Fibroblast of skin of abdomen (primary cell): ENCODE measurements at regions not wholly inside any gene's neighbourhood (a gene's known extent, or its start where the extent isn't known, plus 50 kb on each side); places are given as distances from the start of the nearest gene placed in this dataset.
"Not testable (repeated sequence)": the region's sequence is repeated elsewhere in the genome, so short reads cannot be mapped to it uniquely, and the experiment has no call there.

Source experiments
- DNase-seq: peaks from one replicate; pipeline ENCODE4 v3.0.0-alpha.2; 2013

GRCh38 chr5:174453690-174454089 is 270.7 kb upstream of the MSX2 start:
- DNase-seq, result no peak

DNA sequence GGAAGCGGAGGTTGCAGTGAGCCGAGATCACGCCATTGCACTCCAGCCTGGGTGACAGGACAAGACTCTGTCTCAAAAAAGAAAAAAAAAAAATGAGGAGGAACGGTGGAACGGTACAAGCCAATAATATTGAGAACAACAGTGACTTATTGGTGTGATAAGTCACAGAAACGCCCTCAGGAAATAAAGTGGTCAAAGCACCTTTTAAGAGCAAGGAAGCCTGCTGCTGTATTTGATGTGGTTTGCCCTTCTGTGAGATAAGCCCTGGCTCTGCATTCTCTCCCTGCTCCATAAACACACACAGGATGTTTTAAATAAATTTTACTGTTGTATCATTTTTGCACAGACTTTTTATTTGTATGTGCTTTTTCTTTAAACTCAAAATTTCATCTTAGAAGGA is 269.9 kb upstream of the MSX2 start:
- DNase-seq, result no peak

GRCh38 chr5:174454890-174455289 is 269.5 kb upstream of the MSX2 start:
- no peak for DNase-seq

GRCh38 chr5:174455301-174455700 is 269.1 kb upstream of the MSX2 start:
- DNase-seq, result no peak

DNA sequence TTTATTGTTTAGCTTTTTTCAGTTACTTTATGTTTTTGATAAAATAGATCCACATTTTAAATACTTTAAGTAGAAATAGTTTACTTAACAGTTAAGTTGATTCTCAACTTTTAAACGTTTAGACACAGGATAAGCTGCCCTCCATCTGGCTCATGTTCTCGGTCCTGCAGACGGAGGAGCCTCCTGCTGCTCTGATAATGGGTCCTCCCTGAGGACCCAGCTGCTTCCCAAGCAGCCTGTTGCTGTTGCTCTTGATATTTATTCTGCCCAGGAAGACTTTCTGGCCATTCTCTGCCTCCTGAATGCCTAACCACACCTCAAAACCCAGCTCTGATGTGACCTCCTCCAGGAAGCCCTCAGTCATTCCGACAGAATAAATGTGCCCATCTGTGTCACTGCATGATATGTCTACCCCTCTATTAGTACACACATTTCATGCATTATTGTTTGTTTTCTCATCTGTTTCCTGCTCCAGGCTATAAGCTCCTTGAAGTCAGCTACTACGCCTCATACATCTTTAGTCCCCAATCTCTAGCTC is 267.2 kb upstream of the MSX2 start:
- DNase-seq, result no peak

DNA sequence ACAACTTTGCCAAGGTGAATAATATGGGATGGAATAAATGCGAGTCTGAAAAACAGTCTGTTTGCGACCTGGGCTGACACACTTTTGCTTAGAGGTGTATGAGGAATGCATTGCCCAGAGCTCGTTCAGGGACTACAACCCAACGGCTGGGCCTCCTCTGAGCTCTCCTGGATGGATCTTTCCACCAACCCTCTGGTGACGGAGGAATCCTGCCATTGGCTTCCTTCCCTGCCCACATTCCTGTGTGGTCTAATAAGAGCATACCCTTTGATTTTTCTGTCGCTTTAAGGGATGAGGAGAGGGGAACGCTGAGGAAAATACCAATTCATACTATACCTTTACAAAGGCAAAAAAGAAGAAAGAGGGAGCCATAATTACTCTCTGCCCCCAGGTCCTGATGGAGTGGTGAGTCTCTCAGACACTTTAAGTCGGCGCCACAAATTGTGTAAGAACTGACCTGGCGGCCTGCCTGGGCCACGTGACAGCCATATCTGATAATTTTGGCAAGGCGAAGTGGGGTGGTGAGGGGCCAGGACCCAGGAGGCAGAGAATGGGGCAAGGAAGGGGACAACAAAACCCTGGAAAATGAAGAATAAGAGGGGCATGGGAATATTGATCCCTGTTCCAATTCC is 265.2 kb upstream of the MSX2 start:
- no peak for DNase-seq

DNA sequence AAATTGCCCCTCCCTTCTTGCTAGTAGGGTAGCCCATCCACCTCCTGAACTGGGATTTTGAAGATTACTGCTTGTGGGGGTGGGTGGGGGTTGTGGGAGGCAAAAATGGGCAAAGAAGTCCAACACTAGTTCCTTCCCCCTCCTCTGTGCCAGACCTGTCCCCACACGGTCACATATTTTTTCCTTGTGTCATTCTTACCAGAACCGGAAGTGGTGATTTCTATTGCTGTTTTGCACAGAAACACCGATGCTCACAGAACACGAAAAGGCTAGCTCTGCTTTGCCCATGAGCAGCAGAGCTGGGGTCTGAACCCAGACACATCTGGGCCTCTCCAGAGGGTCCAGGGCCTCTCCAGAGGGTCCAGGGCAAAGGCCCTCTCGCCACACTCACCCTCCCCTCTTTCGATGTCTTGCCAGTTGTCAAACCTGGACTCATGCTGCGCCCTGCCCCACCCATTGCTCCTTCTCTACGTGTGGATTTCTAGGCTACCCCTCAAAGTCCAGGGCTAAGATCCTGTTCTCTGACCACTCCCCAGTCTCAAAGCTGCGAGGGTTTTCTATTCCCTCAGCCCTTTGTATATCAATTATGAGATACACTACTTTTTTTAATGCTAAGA is 264.4 kb upstream of the MSX2 start:
- DNase-seq, result no peak

DNA sequence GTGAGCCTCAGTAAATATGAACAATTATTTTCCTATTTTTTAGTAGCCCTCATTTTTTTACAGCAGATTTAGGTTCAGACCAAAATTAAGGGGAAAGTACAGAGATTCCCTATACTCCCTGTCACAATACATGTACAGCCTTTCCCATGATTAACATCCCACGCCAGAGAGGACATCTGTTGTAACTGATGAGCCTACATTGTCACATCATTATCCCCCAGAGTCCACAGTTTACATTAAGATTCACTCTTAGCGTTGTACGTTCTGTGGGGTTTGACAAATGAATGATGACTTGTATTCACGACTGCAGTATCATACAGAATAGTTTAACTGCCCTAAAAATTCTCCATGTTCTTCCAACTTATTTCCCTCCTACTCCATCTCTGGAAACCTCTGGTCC is 262.3 kb upstream of the MSX2 start:
- DNase-seq, result no peak

GRCh38 chr5:174464504-174465165 is 259.7 kb upstream of the MSX2 start:
- no peak for DNase-seq

- DNase-seq, result not testable (repeated sequence)
These were observed 252.9 kb upstream of the MSX2 start for GRCh38 chr5:174471528-174471927.

GRCh38 chr5:174472956-174473355 is 251.4 kb upstream of the MSX2 start:
- DNase-seq, result no peak

DNA sequence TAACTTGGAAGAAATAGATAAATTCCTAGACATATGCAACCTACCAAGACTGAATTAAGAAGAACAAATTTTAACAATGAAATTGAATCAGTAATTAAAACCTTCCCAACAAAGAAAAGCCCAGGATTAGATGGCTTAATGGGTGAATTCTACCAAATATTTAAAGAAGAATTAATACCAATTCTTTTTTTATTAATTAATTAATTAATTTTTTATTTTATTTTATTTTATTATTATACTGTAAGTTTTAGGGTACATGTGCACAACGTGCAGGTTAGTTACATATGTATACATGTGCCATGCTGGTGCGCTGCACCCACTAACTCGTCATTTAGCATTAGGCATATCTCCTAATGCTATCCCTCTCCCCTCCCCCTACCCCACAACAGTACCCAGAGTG is 248.4 kb upstream of the MSX2 start:
- not testable (repeated sequence) for DNase-seq

DNA sequence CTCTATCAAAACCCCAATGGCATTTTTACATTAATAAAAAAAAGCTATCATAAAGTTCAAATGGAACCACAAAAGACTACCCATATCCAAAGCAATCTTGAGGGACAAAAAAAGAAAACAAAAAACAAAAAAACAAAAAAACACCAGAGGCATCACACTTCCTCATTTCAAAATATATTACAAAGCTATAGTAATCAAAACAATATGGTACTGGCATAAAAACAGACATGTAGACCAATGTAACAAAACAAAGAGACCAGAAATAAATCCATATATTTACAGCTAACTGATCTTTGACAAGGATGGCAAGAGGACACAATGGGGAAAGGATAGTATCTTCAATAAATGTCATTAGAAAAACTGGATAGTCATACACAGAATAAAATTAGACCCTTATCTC is 245.1 kb upstream of the MSX2 start:
- DNase-seq, result no peak

DNA sequence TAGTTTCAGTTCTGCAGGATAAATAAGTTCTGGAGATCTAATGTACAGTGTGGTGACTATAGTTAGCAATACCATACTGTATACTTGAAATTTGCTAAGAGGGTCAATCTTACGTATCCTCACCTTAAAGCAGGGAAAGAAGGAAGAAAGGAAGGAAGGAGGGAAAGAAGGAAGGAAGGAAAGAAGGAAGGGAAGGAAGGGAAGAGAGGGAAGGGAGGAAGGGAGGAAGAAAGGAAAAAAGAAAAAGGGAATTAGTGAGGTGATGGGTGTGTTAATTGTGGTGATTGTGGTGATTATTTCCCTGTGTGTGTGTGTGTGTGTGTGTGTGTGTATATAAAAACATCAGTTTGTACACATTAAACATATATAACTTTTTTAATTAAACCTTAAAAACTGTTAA is 242.6 kb upstream of the MSX2 start:
- DNase-seq, result no peak

DNA sequence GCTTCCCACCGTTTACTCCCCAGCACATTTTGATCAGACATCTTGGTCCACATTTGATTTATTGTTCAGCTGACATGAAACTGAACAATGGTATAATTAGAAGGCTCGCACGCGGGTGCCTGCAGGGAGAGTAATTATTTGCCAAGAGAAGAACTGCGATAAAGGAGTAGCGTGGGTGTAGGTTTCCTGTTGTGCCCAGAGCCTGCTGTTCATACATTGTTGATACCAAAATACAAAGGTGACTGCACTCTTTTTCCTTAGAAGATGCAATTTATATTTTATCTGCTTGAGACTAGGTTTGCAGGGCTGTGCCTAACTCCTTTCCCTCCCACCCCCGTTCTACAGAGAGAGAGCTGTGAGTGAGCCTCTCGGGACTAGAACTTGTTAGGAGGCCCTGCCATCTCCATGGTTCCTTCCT is 241.8 kb upstream of the MSX2 start:
- no peak for DNase-seq

GRCh38 chr5:174483411-174483810 is 241.0 kb upstream of the MSX2 start:
- no peak for DNase-seq

DNA sequence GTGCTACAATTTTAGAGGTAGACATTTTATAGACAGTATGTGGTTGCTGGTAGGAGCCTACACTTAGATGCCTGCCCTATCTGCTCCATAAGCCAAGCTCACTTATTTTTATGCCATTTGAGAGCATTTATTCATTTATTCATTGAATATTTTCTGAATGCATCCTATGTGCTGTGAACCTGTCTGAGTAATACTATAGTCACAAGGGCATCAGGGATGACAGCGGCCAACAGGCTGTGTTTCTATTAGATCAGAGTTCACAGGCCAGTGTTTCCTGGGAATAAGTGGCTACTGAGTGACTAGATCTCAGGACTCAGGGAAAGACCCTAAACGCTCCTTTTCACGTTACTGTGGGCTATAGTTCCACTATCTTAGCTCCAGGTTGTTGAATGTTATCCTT is 235.2 kb upstream of the MSX2 start:
- no peak for DNase-seq

- DNase-seq, result no peak
These were observed 234.3 kb upstream of the MSX2 start for GRCh38 chr5:174489920-174490597.

DNA sequence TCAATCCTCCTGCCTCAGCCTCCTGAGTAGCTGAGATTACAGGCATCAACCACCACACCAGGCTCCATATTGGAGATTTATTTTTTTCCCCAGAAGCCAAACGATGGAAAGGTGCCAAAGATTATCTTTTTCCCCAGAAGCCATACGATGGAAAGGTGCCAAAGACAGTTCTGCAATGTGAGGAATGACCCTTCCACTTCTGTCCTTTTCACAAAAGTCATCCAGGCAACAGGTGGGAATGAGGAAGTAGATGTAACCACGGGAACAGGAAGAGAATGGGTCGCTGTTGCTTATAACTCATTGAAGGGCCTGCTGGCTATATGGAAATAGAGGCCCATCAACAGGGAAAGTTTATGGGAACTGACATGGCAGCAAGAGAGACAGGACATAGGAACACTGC is 233.7 kb upstream of the MSX2 start:
- no peak for DNase-seq

DNA sequence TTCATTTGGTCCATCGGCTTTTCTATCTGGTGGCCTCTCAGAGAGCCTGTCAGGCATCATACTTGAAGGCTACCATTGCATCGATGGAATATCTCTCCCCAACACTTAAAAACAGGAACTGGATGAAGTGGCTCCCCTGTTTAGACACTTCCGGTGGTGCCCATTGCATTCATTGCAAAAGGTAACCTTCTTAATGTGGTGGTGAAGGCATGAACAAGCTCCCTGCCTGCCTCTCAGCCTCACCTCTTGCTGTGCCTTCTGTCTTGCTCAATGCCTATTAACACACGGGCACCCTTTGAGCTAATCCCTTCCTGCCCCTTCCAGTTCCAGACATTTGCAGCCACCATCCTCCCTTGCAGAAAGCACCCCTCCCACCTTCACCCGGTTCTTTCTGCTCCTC is 233.1 kb upstream of the MSX2 start:
- no peak for DNase-seq

- no peak for DNase-seq
These were observed 232.5 kb upstream of the MSX2 start for GRCh38 chr5:174491761-174492350.

DNA sequence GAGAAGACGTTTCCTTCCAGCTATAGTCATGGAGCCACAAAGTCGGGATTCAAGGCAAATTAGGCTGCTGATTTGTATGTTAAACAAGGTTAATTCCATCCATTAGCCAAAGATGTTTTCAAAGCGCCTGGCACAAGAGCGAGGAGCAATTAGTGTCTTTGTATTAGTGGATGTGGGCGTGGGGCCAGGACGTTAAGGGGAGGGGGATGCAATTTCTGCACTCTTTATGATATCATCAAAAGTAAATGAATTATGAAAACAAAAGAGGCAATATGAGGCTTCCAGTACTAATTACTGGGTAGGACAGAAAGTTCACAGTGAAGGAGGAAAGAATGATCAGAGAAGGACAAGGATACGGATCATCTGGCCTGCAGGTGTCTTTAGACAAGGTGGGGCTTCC is 230.9 kb upstream of the MSX2 start:
- no peak for DNase-seq

DNA sequence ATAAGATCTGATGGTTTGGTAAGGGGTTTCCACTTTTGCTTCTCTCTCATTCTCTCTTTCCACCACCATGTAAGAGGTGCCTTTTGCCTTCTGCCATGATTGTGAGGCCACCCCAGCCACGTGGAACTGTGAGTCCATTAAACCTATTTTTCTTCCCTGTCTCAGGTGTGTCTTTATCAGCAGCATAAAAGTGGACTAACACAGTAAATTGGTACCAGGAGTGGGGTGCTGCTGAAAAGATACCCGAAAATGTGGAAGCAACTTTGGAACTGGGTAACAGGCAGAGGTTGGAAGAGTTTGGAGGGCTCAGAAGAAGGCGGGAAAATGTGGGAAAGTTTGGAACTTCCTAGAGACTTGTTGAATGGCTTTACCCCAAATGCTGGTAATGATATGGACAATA is 226.4 kb upstream of the MSX2 start:
- not testable (repeated sequence) for DNase-seq
